Endothelial cell of umbilical vein (primary cell): ENCODE measurements at regions not wholly inside any gene's neighbourhood (a gene's known extent, or its start where the extent isn't known, plus 50 kb on each side); places are given as distances from the start of the nearest gene placed in this dataset.

ENCODE experiments used
- BruUV-seq: library from RNA; stranded (reverse); fragments of 400-500 nt; replicated peaks from 2 replicates; lab custom pipeline; 2021; lab: Mats Ljungman, UMichigan
- CTCF ChIA-PET: fragments of 300-600, 350-600 bp; sonication (Branson Sonifier 250); formaldehyde crosslinking; loops from one replicate; lab custom pipeline; 2021; ENCODE audit warnings: antibody characterized with exemption, inconsistent platforms; lab: Charles Lee
- POLR2A ChIA-PET: fragments of 300-600, 350-600 bp; sonication (Branson Sonifier 250); formaldehyde crosslinking; loops from one replicate; lab custom pipeline; 2021; ENCODE audit warnings: antibody characterized with exemption, inconsistent platforms; lab: Charles Lee
- DNase-seq: peaks from one replicate; pipeline ENCODE4 v3.0.0-alpha.2; 2011; ENCODE audit warnings: low read depth, low spot score
- FAIRE-seq: peaks from 2 replicates; lab custom pipeline; 2011; peaks lifted over from hg19 to GRCh38; lab: Jason Lieb, UNC
- H2AFZ ChIP-seq: 2 replicates; pipeline ENCODE4 v1.6.0; 2012; ENCODE audit warnings: low read depth, low read length, control low read depth, inconsistent platforms
- H3K27ac ChIP-seq: 2 replicates; pipeline ENCODE4 v1.5.1; 2011; ENCODE audit warnings: low read depth, mild to moderate bottlenecking, control low read depth, low read length, moderate library complexity; ENCODE audit not compliant: insufficient read depth
- H3K27me3 ChIP-seq, 2 experiments: 2 replicates each; pipeline versions ENCODE4 v1.6.0 to v1.6.1; 2011; ENCODE audit warnings: low read length in 2 of 2, mixed read lengths in 1 of 2; ENCODE audit not compliant: control insufficient read depth in 2 of 2, insufficient read depth in 2 of 2
- H3K36me3 ChIP-seq, 2 experiments: 2 replicates in 1 of 2; 3 replicates in 1 of 2; pipeline ENCODE4 v1.5.1; 2011; ENCODE audit warnings: low read length in 2 of 2, mild to moderate bottlenecking in 1 of 2, moderate library complexity in 1 of 2; ENCODE audit not compliant: control insufficient read depth in 2 of 2, insufficient read depth in 2 of 2; ENCODE audit errors: extremely low read depth in 1 of 2
- H3K4me1 ChIP-seq: 3 replicates; pipeline ENCODE4 v1.5.1; 2011; ENCODE audit warnings: mild to moderate bottlenecking, low read length; ENCODE audit not compliant: control insufficient read depth, insufficient read depth; ENCODE audit errors: extremely low read depth
- H3K4me2 ChIP-seq: 2 replicates; pipeline ENCODE4 v1.6.1; 2011; ENCODE audit warnings: low read length, control low read depth, mixed read lengths; ENCODE audit not compliant: insufficient read depth
- H3K4me3 ChIP-seq, 3 experiments: fragments of 200-600 bp in 1 of 3; sonication (generic), shearing (Covaris generic) in 1 of 3; replicated peaks in 1 of 3; 2 replicates each; pipeline ENCODE4 v1.5.1; 2011 to 2016; ENCODE audit warnings: control low read depth in 3 of 3, low read length in 3 of 3, mild to moderate bottlenecking in 2 of 3, inconsistent platforms in 1 of 3, low read depth in 1 of 3, moderate library complexity in 1 of 3; ENCODE audit not compliant: insufficient read depth in 1 of 3
- H3K79me2 ChIP-seq: 2 replicates; pipeline ENCODE4 v1.6.0; 2012; ENCODE audit warnings: low read length, inconsistent platforms; ENCODE audit not compliant: control insufficient read depth, insufficient read depth
- H3K9ac ChIP-seq: replicated peaks from 2 replicates; pipeline ENCODE3; 2011; ENCODE audit warnings: low read length, control low read depth; ENCODE audit not compliant: insufficient read depth; ENCODE audit errors: extremely low read depth
- H3K9me1 ChIP-seq: replicated peaks from 3 replicates; pipeline ENCODE4 v1.6.0; 2011; ENCODE audit warnings: mild to moderate bottlenecking, low read length; ENCODE audit not compliant: control insufficient read depth, insufficient read depth; ENCODE audit errors: extremely low read depth
- H3K9me3 ChIP-seq: replicated peaks from 2 replicates; pipeline ENCODE4 v1.5.1; 2012; ENCODE audit warnings: low read length, inconsistent platforms; ENCODE audit not compliant: control insufficient read depth, insufficient read depth
- H4K20me1 ChIP-seq: replicated peaks from 2 replicates; pipeline ENCODE3; 2011; ENCODE audit warnings: mild to moderate bottlenecking, low read length; ENCODE audit not compliant: control insufficient read depth, insufficient read depth; ENCODE audit errors: extremely low read depth
- CTCF ChIP-seq, 2 donors: IDR thresholded peaks; 1 replicate in 1 of 2; 2 replicates in 1 of 2; pipeline ENCODE4 v1.5.1; 2011; ENCODE audit warnings: low read length in 2 of 2, mild to moderate bottlenecking in 2 of 2, moderate library complexity in 2 of 2, control low read depth in 1 of 2, inconsistent platforms in 1 of 2, low read depth in 1 of 2; ENCODE audit not compliant: insufficient read depth in 1 of 2; ENCODE audit errors: extremely low read depth in 1 of 2
- FOS ChIP-seq: IDR thresholded peaks from 2 replicates; pipeline ENCODE4 v1.6.1; 2011; ENCODE audit warnings: mild to moderate bottlenecking, low read length, moderate library complexity, borderline replicate concordance; ENCODE audit not compliant: insufficient read depth
- GATA2 ChIP-seq: IDR thresholded peaks from 2 replicates; pipeline ENCODE4 v1.7.0; 2011; ENCODE audit warnings: low read depth, mild to moderate bottlenecking, moderate library complexity, mixed read lengths, low read length; ENCODE audit not compliant: insufficient read length, insufficient read depth
- JUN ChIP-seq: IDR thresholded peaks from 2 replicates; pipeline ENCODE4 v1.6.1; 2011; ENCODE audit warnings: borderline replicate concordance, low read depth; ENCODE audit not compliant: insufficient read length, insufficient read depth
- MAX ChIP-seq: IDR thresholded peaks from 2 replicates; pipeline ENCODE4 v1.6.1; 2011; ENCODE audit not compliant: insufficient read depth, insufficient read length
- POLR2AphosphoS5 ChIP-seq: IDR thresholded peaks from 2 replicates; pipeline ENCODE4 v1.6.1; 2012; ENCODE audit warnings: low read depth, mild to moderate bottlenecking, control low read depth, low read length, moderate library complexity; ENCODE audit not compliant: insufficient read depth
- dilution Hi-C: fragments of 300-500 bp; cut with MboI; formaldehyde crosslinking; loops from one replicate; pipeline ENCODE4 v1.15.0; 2019; ENCODE audit warnings: low sequenced_read_pairs; ENCODE audit not compliant: extremely low pct_ligation_motif_present
- intact Hi-C: fragments of 100-400 bp; cut with micrococcal nuclease; formaldehyde crosslinking; loops from one replicate; pipeline ENCODE4 v1.10.0; 2022

GRCh38 chr15:70429056-70429722 lies 331.5 kb upstream of the TLE3 start:
- BruUV-seq, result no TSS peak
- DNase-seq (no peak), FAIRE-seq (no peak)
- Histone ChIP-seq H3K79me2 (no peaks in the 10 kb centered on the region), H3K4me2 (no peak overlapping the region), H3K36me3 (no peaks in the 10 kb centered on the region), H3K9me1 (no peaks in the 10 kb centered on the region), H3K4me3 (no peak overlapping the region), H3K27me3 (peaks cover 0 to 1% of the 10 kb centered on the region in 2 experiments), H3K9ac (no peak overlapping the region), H3K9me3 (no peaks in the 10 kb centered on the region), H2AFZ (no peak overlapping the region), H3K27ac (no peak overlapping the region), H4K20me1 (no peaks in the 10 kb centered on the region), H3K4me1 (no peaks in the 10 kb centered on the region)
- TF ChIP-seq GATA2, result no peak
- no peak for TF ChIP-seq FOS
- no peak for TF ChIP-seq POLR2AphosphoS5
- no peak for TF ChIP-seq JUN
- TF ChIP-seq MAX, result no peak
- no peak for TF ChIP-seq CTCF (IDR thresholded peaks at IDR 0.05; ENCODE audit: extremely low read depth in 1 of 2, insufficient read depth in 1 of 2, low read depth in 1 of 2, low read length in 2 of 2)
- POLR2A ChIA-PET, result no interaction called here
- CTCF ChIA-PET, result no interaction called here
- dilution Hi-C loops, result no loop called here
- intact Hi-C loops, result no loop called here
